ENCODE measurements at regions not wholly inside any gene's neighbourhood (a gene's known extent, or its start where the extent isn't known, plus 50 kb on each side); places are given as distances from the start of the nearest gene placed in this dataset.
A peak's percentile ranks its signal among the peaks of the same experiment; 100 is the strongest.

DNA sequence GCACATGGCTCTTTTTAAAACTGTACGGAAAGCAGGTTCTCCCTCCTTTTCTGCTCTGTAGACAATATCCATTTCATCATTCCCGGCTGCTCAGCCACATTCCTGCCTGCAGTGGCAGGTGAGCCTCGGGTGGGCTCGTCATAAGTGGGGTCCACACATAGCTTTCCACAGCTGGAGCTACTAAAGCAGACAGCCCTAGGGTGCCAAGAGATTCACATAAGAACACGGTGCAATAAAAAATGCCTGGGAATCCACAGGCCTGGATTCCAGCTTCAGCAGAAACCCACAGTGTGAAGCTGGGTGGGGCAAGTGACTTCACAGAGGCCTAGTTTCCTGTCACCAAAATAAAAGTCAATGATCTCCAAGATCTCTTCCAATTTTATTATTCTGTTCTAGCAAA lies 96.4 kb downstream of the MIS18A start:
- no peak for DNase-seq

DNA sequence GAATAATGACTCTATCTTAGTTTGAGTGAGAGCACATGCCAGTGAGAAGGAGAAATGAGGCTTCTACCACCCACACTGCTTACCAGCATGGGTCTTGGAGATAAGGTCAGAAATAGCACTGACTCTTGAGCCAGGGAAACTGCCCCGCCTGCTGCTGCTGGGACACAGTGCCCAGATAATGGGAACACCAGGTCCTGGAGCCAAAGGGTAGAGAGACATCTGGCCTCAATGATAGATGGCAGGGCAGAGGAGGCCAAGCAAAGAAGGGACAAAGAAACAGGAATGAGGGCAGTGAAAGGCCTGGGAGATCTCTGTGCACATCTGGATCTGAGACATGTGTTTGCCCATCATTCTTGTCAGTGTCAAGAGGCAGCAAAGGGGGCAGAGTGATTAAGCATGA lies 97.4 kb downstream of the MIS18A start:
- no peak for DNase-seq

DNA sequence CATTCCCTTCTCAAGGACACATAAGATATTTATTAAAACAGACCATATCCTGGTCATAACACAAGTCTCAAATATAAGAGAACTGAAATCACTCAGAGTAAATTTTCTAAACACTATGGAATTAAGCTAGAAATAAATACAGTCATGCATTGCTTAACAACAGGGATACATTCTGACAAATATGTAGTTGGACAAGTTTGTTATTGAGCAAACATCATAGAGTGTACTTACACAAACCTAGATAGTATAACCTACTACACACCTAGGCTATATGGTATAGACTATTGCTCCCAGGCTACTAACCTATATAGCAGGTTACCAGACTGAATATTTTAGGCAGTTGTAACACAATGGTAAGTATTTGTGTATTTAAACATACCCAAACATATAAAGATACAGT lies 104.0 kb downstream of the MIS18A start:
- DNase-seq, result no peak

DNA sequence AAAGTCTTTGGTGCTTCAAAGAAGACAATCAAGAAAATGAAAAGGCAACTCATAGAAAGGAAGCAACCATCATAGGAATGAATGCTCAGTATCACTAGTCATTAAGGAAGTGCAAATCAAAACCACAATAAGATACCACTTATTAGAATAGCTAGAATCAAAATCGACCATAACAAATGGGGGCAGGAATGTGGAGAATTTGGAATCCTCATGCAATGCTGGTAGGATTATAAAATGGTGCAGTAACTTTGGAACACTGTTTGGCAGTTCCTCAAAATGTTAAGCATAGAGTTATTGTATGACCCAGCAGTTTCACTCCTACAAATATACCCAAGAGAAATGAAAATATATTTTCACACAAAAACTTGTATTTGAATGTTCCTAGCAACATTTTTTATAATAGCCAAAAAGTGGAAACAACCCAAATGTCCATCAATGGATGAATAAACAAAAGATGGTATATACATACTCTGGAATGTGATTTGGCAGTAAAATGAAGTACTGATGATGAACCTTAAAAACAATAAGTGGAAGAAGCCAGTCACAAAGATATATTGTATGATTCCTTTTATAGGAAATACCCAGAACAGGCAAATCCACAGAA lies 105.6 kb downstream of the MIS18A start:
- no peak for DNase-seq

DNA sequence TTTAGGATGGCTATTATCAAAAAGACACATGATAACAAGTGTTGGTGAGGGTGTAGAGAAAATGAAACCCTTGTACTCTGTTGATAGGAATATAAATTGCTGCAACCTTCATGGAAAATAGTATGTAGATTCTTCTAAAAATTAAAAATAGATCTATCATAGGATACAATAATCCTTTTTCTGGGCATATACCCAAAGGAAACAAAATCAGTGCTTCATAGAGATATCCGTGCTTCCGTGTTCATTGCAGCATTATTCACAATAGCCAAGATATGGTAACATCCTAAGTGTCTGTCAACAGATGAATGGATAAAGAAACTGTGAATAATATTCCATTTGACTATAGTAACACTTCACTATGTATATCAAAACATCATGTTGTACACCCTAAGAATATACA lies 106.7 kb downstream of the MIS18A start:
- DNase-seq, result no peak

DNA sequence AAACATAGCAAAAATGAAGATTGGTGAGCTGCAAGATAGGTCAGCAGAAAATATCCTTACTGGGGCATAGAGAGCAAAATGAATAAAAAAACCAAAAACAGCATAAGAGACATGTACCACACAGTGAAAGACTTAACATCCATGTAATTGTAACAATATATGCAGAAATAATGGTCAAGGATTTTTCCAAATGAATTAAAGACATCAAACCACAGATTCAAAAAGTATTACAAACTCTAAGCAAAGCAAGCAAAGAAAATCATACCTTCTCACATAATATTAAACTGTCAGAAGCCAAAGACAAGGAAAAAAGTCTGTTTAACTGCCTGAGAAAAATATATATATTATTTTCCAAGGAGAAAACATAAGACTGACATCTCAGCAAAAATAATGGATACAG lies 111.3 kb downstream of the MIS18A start:
- DNase-seq, result no peak

DNA sequence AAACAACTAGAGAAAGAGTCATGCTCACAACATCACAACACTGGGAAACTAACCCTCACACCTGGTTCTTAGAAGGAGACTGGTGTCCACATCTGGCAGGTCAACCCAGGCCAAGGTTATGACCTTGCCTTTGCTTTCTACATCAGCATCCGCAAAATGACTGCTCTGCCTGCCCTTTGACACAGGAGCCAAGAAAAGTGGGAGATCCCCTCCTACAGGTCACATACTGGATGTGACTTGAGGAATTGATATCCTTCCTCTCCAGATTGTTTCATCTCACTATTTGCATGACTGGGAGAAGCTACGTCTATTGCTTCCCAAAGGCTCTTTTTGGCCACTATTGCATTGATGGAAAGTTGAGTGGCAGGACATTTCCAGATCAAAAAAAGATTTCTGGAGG lies 115.5 kb downstream of the MIS18A start:
- no peak for DNase-seq

DNA sequence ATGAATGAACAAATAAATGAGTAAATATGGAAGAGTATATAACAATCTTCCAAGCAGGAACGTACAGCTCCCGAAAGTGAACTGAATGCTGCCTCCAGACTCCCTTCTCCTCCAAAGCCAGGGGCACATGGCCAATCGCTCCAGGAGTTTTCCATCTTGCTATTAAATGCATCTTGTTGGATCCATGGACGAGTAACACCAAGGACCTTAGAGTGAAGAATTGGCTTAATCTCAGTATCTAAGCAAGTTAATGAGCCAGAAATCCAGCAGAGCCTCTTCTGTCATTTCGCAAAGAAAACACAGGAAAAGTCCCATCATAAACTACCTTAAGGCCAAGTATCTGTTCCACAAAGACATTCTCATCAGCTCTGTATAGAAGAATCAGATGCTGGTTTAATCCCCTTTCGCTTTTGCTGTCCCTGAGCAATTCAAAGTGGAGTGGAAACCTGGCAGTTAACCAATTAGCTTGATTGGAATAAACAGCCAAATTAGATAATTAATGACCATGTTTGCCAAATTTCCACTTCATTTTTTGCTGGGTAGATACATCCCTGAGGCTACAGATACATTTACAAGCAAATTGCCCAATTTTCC lies 116.0 kb downstream of the MIS18A start:
- DNase-seq, result no peak

DNA sequence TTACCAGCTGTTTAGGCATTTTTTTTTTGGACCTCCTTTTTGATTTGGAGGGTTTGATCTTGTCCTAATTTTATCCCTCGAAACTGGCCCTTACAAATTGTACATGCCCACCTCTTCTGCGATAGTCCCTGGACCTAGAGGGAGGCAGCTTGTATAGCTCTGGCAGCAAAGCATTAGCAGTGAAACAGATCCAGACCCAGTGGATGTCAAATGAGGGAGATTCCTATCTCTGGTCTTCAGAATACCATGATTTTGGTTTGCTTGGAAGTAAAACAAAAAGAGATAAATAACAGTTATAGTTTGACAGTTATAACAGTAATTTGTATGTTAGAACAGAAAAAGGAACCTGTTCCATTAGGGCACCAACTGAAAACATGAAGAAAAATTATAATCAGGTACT lies 123.6 kb downstream of the MIS18A start:
- no peak for DNase-seq

DNA sequence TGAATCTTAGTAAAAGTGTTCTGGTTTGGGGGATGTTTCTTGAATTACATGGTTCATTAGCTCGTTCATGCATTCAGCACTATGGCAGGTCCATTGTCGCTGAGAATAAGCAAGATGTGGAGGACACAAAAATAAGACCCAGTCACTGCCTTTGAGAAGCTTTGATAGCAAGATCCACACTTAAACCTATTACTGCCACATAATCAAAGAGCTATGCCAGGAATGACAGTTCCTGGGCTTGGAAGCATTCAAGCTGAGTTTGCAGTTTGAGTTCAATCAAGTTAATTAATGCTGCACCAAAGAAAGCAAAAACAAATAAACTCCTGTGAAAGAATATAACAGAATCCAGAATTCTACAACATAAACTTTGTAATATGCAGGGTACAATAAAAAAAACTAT lies 131.8 kb downstream of the MIS18A start:
- no peak for DNase-seq

DNA sequence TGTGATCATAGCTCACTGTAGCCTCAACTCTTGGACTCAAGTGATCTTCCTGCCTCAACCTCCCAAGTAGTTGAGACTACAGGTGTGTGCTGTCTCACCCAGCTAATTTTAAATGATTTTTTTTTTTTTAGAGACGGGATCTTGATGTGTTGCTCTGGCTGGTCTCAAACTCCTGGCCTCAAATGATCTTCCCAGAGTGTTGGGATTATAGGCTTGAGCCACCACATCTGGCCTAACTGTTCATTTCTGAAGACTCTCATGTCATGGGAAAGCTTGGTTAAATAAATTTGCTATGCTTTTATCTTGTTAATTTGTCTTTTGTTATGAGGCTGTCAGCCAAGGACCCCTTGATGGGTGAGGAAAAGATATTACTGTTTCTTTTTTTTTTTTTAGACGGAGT lies 134.0 kb downstream of the MIS18A start:
- DNase-seq, result no peak

DNA sequence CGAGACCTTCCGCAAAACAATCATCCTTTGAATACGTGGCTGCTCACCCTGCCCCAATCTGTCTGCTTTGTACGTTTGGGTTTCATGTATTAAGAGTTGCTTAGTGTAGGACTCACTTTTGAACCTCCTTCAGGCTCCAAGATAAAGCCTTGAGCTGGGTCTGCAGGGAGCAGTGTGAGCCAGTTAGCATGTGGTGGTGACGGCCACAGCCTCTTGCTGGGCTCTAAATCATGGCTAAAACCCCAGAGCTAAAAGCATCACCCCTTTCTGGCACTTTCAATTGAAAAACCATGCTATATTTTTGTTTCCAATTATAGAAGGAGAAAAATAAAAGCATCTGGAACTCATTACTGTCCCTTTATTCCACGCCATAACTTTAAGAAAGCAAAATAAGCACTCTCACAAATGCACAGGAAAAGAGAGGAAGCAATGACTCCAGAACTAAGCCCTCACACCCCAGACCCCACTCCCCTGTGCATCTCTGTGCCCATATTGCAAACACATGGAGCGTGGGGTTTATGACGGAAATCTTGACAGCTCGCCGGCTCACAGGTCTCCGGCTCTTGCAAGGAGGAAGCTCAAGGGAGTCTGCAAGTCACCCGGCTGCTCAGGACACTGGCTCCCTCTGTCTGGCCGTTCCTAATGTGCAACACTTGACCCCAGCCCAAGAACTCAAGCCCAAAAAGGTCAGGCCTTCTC lies 135.5 kb downstream of the MIS18A start:
- no peak for DNase-seq

DNA sequence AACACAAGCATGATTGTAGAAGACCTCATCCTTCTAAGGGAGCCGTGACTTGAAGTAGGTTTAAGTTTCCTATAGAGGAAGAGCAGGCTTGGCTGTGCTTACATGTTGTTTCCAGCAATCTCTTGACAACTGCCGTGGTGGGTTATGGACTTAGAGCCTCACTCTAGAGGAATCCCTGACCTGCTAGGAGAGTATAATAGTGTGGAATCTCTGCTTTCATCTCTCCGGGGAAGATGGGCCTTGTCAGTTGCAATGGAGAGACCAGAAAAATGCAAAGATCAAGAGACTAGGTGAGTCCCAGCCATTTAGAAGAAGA lies 137.6 kb downstream of the MIS18A start:
- no peak for DNase-seq

DNA sequence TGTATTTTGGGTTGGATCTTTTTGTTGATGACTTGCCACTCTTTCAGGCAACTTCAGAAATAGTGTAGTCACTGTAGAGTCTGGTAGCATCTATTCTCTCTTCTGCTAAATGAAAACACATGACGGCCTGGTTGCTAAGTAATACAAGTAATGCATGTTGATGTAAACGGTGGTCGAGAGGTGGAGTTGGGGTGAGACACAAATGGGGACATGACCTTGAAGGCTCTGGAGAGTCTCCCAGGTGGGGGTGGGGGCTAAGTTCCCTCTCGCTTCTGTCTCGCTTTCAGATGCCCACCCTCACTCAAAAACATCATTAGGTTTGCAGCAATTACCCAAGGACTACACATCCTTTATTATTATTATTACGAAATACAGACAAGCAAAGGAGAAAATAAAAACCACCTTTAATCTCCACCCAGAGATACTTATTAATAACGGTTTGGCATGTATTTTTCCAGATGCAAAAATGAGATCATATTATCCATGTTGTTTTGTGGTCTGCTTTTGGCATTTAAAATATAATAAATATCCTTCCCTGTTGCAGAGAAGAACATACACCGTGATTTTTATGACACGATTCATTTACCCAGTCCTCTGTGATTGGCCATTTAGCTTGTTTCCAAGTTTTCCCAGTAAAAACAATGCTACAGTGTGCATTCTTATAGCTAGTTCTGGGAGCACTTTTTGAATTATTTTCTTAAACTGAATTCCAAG lies 138.1 kb downstream of the MIS18A start:
- DNase-seq, result no peak

DNA sequence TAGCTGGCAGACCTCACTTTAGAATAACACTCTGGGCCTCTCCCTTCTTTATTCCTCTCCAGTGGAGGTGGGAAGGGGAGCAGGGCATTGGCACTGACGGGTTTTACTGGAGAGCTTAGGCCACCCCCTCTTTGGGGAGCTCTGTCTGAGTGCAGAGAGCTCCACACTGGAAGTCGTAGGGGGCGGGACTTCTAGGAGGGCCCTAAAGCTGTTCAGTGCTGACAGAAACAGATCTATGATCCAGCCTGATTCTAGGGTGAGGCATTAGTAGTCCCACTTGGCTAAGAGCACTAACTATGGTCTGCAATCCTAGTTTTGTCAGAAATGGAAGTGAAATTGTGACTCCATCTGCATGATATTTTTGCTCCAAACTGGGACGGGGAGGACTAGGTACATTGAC lies 138.7 kb downstream of the MIS18A start:
- peak; percentile 2 for DNase-seq

DNA sequence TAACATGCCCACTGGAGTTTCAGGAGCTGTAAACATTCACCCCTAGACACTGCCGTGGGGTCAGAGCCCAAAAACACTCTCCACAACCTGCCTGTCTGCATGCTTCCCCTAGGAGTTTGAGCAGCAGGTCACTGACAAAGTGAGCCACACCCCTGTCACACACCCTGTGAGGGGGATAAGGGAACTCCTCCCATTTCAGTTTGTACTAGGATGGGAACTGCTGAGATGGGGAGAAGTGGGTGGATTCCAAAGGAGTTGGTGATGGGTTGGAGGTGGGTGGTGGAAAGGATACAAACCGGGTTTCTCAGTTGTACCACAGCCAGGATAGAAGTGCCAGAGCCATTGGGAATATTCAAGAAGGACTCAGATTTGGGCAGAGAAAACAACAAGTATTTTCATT lies 140.2 kb downstream of the MIS18A start:
- DNase-seq, result no peak

DNA sequence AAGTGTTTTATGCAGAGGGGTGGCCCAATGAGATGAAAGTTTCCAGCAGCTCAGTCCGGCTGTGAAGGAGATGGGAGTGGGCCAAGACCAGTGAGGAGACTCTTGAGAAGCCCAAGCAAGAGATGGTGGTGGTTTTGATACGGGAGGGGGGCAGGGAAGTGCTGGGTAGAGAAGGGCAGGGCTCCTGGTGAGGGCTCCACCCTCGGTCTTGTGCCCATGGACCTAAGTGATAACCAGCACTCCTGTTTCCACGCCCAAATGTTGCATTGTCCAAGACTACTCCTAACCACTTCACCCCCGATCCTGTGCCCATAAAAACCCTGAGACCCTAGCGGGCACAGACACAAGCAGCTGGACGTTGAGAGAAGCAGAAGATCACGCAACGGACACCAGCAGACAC lies 140.9 kb downstream of the MIS18A start:
- no peak for DNase-seq

DNA sequence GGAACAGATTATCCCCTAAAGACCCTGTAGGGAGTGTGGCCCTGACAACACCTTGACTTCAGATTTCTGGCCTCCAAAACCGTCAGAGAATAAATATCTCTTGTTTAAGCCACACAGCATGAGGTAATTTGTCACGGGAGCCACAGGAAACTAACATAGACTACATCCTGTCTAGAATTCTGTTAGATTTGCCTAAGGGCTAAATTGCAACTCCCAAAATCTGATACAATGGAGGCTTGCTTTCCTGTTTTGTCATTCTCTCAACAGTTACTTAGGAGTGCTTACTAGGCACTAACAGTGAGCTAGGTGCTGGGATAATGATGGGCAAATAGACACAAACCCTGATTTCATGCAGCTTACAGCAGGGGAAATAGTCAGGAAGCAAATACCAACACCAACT lies 141.6 kb downstream of the MIS18A start:
- no peak for DNase-seq

DNA sequence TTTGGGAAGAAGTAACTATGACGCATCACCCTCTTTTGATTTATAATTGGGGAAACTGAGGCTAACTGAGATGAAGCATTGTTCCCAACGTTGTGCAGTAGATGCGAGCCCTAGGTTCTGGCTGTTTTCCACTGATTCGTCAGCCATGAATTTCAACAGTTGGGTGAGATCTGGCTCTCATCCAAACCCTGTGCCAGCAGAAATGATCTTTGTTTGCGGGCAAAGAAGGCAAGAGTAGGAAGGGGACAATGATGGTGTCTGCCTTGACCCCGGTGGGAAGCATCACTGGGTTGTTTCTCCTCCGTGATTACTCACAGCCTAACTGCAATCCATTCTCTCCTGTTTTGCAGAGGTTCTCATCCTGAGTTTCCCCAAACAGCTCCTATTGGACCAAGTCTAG lies 142.3 kb downstream of the MIS18A start:
- no peak for DNase-seq

DNA sequence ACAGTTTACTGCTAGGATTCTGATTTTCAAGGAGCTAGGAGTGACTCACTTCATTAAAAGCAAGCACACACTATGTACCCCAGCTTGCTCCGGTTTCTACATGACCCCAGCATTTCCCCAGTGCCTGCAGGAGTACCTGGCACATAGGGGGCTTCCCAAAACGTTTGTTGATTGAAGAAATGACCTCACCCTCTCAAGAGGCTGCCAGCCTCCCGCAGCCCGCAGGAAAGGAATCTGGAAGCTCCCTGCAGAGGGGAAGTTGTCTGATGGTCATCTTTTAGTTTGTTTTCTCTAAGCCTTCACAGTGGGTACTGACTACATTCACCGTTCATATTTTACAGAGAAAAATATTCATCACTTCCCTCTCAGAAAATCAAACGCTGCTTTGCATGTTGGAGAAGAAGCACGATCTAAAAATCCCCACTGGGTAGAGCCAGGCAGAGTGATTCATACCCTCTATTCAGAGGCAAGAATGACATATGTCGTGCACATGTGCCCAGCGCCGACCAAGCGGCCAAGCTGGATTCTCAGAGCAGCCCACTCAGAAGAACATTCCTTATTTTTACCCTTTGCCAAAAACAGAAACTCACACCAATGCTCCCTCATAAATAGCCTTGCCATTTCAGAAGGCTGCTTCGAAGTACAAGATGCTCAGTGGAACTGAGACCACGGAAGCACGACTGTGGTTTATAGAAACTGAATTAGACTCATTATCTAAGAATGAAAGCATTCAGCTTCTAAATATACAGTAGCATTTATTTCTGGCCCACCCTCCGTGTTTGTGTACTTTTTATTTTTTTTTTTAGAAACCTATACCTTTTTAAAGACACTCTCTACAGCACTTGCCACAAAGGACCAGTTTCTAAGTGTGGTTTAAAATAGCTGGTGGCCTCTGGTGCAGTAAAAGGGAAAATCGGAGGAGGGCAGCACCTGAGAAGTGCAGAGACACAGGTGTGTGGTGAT lies 143.2 kb downstream of the MIS18A start:
- DNase-seq, result no peak

DNA sequence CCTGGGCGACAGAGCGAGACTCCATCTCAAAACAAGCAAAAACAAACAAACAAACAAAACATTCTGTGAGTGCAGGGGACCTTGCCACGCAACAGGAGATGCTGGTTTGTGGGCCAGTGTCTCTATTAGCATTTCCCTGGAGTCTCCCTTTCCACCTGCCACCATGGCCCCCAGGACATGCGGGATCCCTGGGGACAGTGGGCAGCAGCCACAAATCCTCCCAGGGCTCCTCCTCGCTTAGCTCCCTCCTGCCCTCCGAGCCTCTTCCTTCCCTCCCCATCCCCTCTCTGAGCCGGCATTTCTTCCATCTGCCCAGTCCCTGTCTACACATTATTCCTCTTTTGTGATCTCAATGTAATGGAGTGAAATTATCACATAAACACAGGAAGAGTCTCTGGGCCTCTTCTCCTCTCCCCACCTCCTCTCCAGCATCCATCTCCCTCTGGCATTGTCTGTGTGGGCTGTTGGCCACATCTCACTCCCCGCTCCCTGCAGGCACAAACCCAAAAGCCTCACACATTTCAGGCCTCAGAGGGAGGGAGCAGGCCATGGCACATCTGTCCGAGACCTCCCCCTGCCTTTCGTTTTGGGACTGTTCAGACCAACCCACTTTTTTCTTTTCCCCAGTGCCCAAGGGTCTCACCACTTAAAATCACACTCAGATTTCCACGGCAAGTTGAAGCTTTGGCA lies 144.3 kb downstream of the MIS18A start:
- no peak for DNase-seq

DNA sequence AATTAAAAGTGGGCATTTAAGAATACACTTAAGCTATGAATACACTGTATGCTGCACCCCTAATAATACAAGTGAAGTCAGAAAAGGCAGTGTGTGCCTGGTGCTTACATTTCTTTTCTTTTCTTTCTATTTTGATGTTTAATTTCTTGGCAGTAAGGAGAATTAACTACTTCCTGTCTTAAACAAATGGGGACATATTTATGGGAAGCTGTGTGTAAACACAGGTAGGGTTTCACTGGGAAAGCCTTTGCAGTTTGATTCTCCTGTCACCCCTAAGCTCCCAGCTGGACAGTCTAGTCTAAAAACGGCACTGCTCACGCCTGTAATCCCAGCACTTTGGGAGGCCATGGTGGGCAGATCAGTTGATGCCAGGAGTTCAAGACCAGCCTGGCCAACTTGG lies 146.0 kb downstream of the MIS18A start:
- no peak for DNase-seq

DNA sequence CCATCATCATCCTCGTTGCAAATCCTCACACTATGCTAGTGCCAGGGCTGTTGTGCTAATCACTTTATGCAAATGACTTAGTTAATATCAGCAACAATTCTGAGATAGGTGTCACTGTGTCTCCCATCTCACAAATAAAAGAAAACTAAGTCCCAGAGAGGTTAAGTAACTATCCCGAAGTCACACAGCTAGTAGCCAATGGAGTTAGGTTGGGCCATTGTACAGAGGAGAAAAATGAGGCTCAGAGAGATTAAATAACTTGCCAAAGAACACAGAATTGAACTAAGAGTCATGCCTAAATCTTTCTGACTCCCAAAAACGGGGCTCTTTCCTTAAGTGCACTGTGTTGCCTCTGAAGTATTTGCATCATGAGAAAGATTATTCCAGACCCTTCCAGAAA lies 146.4 kb downstream of the MIS18A start:
- DNase-seq, result no peak
